KMS-11 (cell line): ENCODE measurements at regions not wholly inside any gene's neighbourhood (a gene's known extent, or its start where the extent isn't known, plus 50 kb on each side); places are given as distances from the start of the nearest gene placed in this dataset.

ENCODE experiments used
- H2AFZ ChIP-seq: fragments of 200-600 bp; sonication (generic); 2 replicates; pipeline ENCODE4 v1.6.1; 2016; ENCODE audit warnings: antibody characterized with exemption, mixed run types, low read depth
- H3K27ac ChIP-seq: fragments of 200-600 bp; sonication (generic); 2 replicates; pipeline ENCODE4 v1.6.1; 2016; ENCODE audit warnings: mild to moderate bottlenecking, mixed run types
- H3K27me3 ChIP-seq: fragments of 200-600 bp; sonication (generic); 2 replicates; pipeline ENCODE4 v1.6.1; 2017; ENCODE audit warnings: mild to moderate bottlenecking, low read depth, mixed run types, moderate library complexity; ENCODE audit not compliant: insufficient read depth
- H3K36me3 ChIP-seq: fragments of 200-600 bp; sonication (generic); 2 replicates; pipeline ENCODE4 v1.6.1; 2017; ENCODE audit warnings: mild to moderate bottlenecking, mixed run types; ENCODE audit not compliant: insufficient read depth
- H3K4me1 ChIP-seq: fragments of 200-600 bp; sonication (generic); 2 replicates; pipeline ENCODE4 v1.6.1; 2016; ENCODE audit warnings: mild to moderate bottlenecking, low read depth, mixed run types; ENCODE audit not compliant: poor library complexity, severe bottlenecking
- H3K4me2 ChIP-seq: fragments of 200-600 bp; sonication (generic); 2 replicates; pipeline ENCODE4 v1.7.0; 2016; ENCODE audit warnings: mild to moderate bottlenecking, mixed run types
- H3K4me3 ChIP-seq: fragments of 200-600 bp; sonication (generic); IDR thresholded peaks from 2 replicates; pipeline ENCODE4 v1.6.1; 2017; ENCODE audit warnings: low read depth, low read length, mixed read lengths; ENCODE audit not compliant: insufficient read depth
- H3K79me2 ChIP-seq: fragments of 200-600 bp; sonication (generic); 2 replicates; pipeline ENCODE4 v1.6.1; 2016; ENCODE audit warnings: low read depth, mixed run types; ENCODE audit not compliant: insufficient read depth
- H3K9ac ChIP-seq: fragments of 200-600 bp; sonication (generic); 2 replicates; pipeline ENCODE4 v1.6.1; 2016; ENCODE audit warnings: mild to moderate bottlenecking, mixed run types
- H4K20me1 ChIP-seq: fragments of 200-600 bp; sonication (generic); 2 replicates; pipeline ENCODE4 v1.6.1; 2016; ENCODE audit warnings: mild to moderate bottlenecking, mixed run types; ENCODE audit not compliant: insufficient read depth
- CTCF ChIP-seq: fragments of 200-600 bp; sonication (generic); conservative IDR thresholded peaks from 2 replicates; pipeline ENCODE4 v1.6.1; 2017; ENCODE audit warnings: low read depth, mild to moderate bottlenecking, antibody characterized with exemption, low read length, moderate library complexity, mixed read lengths

GRCh38 chr1:58361134-58361533 is 185.4 kb downstream of the OMA1 start:
- Histone ChIP-seq H3K4me1 (no peaks in the 10 kb centered on the region), H3K4me2 (no peak overlapping the region), H2AFZ (no peak overlapping the region), H4K20me1 (no peaks in the 10 kb centered on the region), H3K4me3 (no peak overlapping the region), H3K79me2 (no peaks in the 10 kb centered on the region), H3K9ac (no peak overlapping the region), H3K36me3 (no peaks in the 10 kb centered on the region), H3K27ac (no peak overlapping the region), H3K27me3 (no peaks in the 10 kb centered on the region)
- TF ChIP-seq CTCF: no peak

- H3K27me3 ChIP-seq: no peaks in the 10 kb centered on the region
- TF ChIP-seq CTCF: no peak
- no peaks in the 10 kb centered on the region for H3K4me1 ChIP-seq
- H3K9ac ChIP-seq: no peak overlapping the region
- H4K20me1 ChIP-seq: no peaks in the 10 kb centered on the region
- H2AFZ ChIP-seq: no peak overlapping the region
- H3K4me2 ChIP-seq: no peak overlapping the region
- H3K36me3 ChIP-seq: no peaks in the 10 kb centered on the region
- H3K4me3 ChIP-seq: no peak overlapping the region
- no peak overlapping the region for H3K27ac ChIP-seq
- no peaks in the 10 kb centered on the region for H3K79me2 ChIP-seq
Observed at GRCh38 chr1:58358346-58358745, 188.2 kb downstream of the OMA1 start.

- Histone ChIP-seq H2AFZ (no peak overlapping the region), H4K20me1 (no peaks in the 10 kb centered on the region), H3K27ac (no peak overlapping the region), H3K9ac (no peak overlapping the region), H3K36me3 (no peaks in the 10 kb centered on the region), H3K4me3 (no peak overlapping the region), H3K4me1 (no peaks in the 10 kb centered on the region), H3K27me3 (no peaks in the 10 kb centered on the region), H3K79me2 (no peaks in the 10 kb centered on the region), H3K4me2 (no peak overlapping the region)
- TF ChIP-seq CTCF: no peak
Observed at GRCh38 chr1:58356402-58356801, 190.1 kb downstream of the OMA1 start.

- no peak overlapping the region for H3K4me2 ChIP-seq
- H3K4me3 ChIP-seq: no peak overlapping the region
- TF ChIP-seq CTCF: no peak
- H3K27ac ChIP-seq: no peak overlapping the region
- H4K20me1 ChIP-seq: no peaks in the 10 kb centered on the region
- no peaks in the 10 kb centered on the region for H3K4me1 ChIP-seq
- H3K9ac ChIP-seq: no peak overlapping the region
- no peak overlapping the region for H2AFZ ChIP-seq
- no peaks in the 10 kb centered on the region for H3K36me3 ChIP-seq
- no peaks in the 10 kb centered on the region for H3K79me2 ChIP-seq
- H3K27me3 ChIP-seq: no peaks in the 10 kb centered on the region
Observed at GRCh38 chr1:58353168-58353567, 193.4 kb downstream of the OMA1 start.
